ENCODE measurements at regions not wholly inside any gene's neighbourhood (a gene's known extent, or its start where the extent isn't known, plus 50 kb on each side); places are given as distances from the start of the nearest gene placed in this dataset.

- DNase-seq (ENCODE audit: extremely low read depth, low read depth): no peak
- TF ChIP-seq, protein P1, sequence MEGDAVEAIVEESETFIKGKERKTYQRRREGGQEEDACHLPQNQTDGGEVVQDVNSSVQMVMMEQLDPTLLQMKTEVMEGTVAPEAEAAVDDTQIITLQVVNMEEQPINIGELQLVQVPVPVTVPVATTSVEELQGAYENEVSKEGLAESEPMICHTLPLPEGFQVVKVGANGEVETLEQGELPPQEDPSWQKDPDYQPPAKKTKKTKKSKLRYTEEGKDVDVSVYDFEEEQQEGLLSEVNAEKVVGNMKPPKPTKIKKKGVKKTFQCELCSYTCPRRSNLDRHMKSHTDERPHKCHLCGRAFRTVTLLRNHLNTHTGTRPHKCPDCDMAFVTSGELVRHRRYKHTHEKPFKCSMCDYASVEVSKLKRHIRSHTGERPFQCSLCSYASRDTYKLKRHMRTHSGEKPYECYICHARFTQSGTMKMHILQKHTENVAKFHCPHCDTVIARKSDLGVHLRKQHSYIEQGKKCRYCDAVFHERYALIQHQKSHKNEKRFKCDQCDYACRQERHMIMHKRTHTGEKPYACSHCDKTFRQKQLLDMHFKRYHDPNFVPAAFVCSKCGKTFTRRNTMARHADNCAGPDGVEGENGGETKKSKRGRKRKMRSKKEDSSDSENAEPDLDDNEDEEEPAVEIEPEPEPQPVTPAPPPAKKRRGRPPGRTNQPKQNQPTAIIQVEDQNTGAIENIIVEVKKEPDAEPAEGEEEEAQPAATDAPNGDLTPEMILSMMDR (IDR thresholded peaks at IDR 0.05; ENCODE audit: low read depth, low read length, missing control alignments): no peak
- H3K4me3 ChIP-seq (replicated peaks; ENCODE audit: low read depth, low read length): no peak overlapping the region
Measured at GRCh38 chr1:109818988-109819764, 55.5 kb upstream of the EPS8L3 start.

- TF ChIP-seq, protein P1 (IDR thresholded peaks at IDR 0.05; ENCODE audit: low read depth, low read length, missing control alignments): no peak
- no peak overlapping the region for H3K4me3 ChIP-seq (replicated peaks; ENCODE audit: low read depth, low read length)
- no peak for DNase-seq (ENCODE audit: extremely low read depth, low read depth)
Measured at GRCh38 chr1:109818271-109818987, 54.7 kb upstream of the EPS8L3 start.

DNA sequence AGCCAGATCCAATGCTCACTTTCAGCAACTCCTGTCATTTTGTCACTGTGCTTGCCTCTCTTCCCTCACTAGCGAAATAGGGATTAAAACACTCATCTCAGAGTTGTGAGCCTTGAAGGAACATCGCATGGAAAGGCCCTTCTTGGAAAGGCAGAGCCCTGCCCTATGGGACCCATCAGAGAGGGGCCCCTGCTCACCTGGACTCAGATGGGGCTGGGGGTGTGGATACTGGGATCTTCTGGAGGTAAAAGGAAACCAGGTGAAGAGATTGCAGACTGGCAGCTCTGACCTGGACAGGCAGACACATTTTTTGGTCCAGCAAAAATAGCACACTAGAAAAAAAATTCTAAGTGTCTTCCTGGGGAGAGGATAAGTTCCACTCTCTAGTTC, 54.2 kb upstream of the EPS8L3 start:
- H3K4me3 ChIP-seq (replicated peaks; ENCODE audit: low read depth, low read length): no peak overlapping the region
- TF ChIP-seq, protein P1 (IDR thresholded peaks at IDR 0.05; ENCODE audit: low read depth, low read length, missing control alignments): no peak
- DNase-seq (ENCODE audit: extremely low read depth, low read depth): no peak

GRCh38 chr1:109816975-109817535, 53.3 kb upstream of the EPS8L3 start:
- TF ChIP-seq, protein P1 (IDR thresholded peaks at IDR 0.05; ENCODE audit: low read depth, low read length, missing control alignments): no peak
- DNase-seq (ENCODE audit: extremely low read depth, low read depth): no peak

DNA sequence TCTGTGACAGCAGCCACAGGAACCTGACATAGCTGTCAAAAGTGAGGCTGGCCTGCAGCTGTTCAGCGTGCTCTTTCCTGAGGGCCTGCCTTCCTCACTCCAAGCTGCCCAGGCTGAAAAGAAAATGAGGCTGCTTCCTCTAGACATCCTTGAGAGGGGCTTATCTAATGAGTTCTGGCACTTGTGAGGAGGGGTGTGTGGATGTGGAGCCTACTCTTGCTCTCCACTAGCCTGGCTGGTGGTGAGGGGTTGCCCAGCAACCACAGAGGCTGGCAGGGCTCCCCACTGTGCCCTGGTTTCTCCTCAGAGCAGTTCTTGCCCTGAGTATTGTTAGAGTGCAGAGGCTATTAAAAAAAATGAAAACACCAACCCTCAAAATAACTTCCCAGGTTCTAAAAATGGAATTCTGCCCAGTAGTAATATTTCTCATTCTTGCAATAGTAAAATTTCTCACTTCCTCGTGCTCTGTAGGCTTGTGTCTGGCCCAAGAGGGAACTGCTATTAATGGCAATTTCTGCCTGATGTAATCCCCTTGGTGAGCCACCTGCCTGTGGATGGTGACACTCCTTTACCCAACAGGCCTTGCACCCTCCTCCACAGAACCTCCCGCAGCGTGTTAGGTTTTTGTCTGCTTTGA, 52.6 kb upstream of the EPS8L3 start:
- TF ChIP-seq, protein P1 (IDR thresholded peaks at IDR 0.05; ENCODE audit: low read depth, low read length, missing control alignments): no peak
- DNase-seq (ENCODE audit: extremely low read depth, low read depth): no peak
- H3K4me3 ChIP-seq (replicated peaks; ENCODE audit: low read depth, low read length): no peak overlapping the region

More at GRCh38 chr1:109816975-109817535, 53.3 kb upstream of the EPS8L3 start:
- no peak overlapping the region for H3K4me3 ChIP-seq (replicated peaks; ENCODE audit: low read depth, low read length)

DNA sequence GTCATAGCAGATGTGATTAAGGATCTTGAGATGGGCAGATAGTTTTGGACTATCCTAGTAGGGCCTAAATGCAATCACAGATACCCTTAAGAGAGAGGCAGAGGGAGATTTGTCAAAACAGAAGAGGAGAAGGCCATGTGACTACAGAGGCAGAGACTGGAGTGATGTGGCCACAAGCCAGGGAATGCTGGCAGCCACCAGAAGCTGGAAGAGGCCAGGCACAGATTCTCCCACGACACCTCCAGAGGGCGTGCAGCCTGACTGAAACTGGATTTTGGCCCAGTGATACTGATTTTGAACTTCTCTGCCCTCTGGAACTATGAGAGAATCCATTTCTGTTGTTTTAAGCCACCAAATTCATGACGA, 52.1 kb upstream of the EPS8L3 start:
- H3K4me3 ChIP-seq (replicated peaks; ENCODE audit: low read depth, low read length): no peak overlapping the region
- DNase-seq (ENCODE audit: extremely low read depth, low read depth): no peak
- TF ChIP-seq, protein P1 (IDR thresholded peaks at IDR 0.05; ENCODE audit: low read depth, low read length, missing control alignments): no peak
